ENCODE measurements at regions not wholly inside any gene's neighbourhood (a gene's known extent, or its start where the extent isn't known, plus 50 kb on each side); places are given as distances from the start of the nearest gene placed in this dataset.

- TF ChIP-seq ZNF274 (IDR thresholded peaks at IDR 0.05; ENCODE audit: low read depth, low read length) (no peak), YY1 (IDR thresholded peaks at IDR 0.05; ENCODE audit: insufficient read depth, insufficient read length) (no peak), SUZ12 (IDR thresholded peaks at IDR 0.05; ENCODE audit: extremely low read depth, insufficient read depth, insufficient read length) (no peak)
Measured at GRCh38 chr9:27856748-27857147, 283.5 kb upstream of the C9orf72 start.

Measured in NT2/D1 (cell line).